ENCODE measurements at regions not wholly inside any gene's neighbourhood (a gene's known extent, or its start where the extent isn't known, plus 50 kb on each side); places are given as distances from the start of the nearest gene placed in this dataset.

DNA sequence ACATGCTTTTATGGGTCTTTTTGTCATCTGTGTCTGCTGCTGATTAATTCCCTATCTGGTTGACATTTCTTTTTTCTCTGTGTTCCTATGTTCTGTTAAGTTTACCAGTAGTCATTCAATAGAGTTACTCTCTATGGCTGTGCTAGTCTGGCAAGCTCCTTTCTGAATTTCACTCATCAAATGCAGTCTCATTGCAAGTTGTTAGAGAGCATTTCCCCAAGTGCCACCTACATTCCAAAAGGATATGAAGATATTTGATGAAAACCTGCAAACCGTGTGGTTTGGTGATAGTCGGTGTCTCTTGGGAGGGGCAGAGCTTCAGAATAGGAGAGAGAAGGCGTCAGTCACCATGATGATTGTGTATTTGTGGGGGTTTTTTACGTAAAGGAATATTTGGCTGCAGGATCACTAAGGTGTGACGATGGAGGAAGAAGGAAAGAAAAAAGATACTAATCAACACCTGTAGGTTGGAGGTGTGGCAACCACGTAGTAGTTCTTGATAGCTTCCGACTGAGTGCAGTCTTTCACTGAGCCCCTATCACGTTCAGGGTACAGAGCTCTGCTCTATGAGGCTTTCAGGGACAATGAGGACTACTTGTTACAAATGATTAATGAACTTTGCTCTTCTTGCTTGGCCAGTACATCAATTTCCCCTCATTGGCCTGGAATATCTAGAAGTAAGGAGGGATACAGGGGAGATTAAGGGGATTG lies 73.1 kb upstream of the TNFAIP3 start:
- WGBS (ENCODE audit: missing lambda C conversion rate) = 71% methylated on average over 8 of the region's 8 CpGs

DNA sequence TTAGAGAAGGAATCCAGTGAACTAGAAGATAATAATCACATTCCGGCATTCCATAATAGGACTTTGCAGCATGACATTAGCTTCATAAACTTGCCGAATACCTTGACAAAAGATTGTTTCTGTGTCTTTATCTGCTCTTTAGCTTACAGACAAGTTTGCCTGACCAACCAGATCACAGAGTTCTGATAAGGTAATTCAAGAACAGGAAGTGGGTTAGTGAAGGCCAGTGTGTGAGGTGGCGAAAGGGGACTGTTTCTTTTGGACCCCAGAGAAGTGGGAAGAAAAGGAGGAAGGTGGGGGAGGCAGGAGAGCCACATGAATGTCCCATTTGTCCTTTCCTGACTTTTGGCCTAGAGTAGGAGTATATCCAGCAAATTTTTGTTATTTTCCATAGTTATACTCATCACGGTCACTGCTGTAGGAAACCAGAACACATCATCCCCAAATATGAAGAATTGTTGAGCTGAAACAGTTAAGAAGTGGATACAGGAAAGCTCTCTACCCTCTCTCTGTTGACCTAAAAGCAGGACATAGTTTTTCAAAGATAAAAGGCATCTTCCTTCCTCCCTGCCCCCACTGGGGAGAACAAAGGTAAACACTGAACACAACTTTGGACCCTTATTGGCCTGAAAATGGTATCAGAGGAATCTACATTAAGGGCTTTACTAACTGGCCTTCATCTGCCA lies 72.4 kb upstream of the TNFAIP3 start:
- no peak for DNase-seq (ENCODE audit: low read depth in 1 of 2, low spot score in 1 of 2)
- no peaks in the 10 kb centered on the region for H3K4me1 ChIP-seq
- no peak overlapping the region for H3K4me3 ChIP-seq
- no peak for ATAC-seq
- H3K4me2 ChIP-seq = no peak overlapping the region
- TF ChIP-seq RAD21 (conservative IDR thresholded peaks at IDR 0.05 in 1 of 2, IDR thresholded peaks at IDR 0.05 in 1 of 2) (no peak), BHLHE40 (IDR thresholded peaks at IDR 0.05; ENCODE audit: low read depth, low read length) (no peak), FOSB (CRISPR knock-in tag; IDR thresholded peaks at IDR 0.05) (no peak), JUNB (IDR thresholded peaks at IDR 0.05) (no peak), CEBPB (IDR thresholded peaks at IDR 0.05) (no peak), SMC3 (IDR thresholded peaks at IDR 0.05) (no peak), TFCP2L1 (CRISPR knock-in tag; IDR thresholded peaks at IDR 0.05) (no peak), HEYL (CRISPR knock-in tag; IDR thresholded peaks at IDR 0.05) (no peak), FOXS1 (CRISPR knock-in tag; IDR thresholded peaks at IDR 0.05) (no peak), MYC (IDR thresholded peaks at IDR 0.05; ENCODE audit: borderline replicate concordance, low read length) (no peak), NPAS2 (CRISPR knock-in tag; IDR thresholded peaks at IDR 0.05; ENCODE audit: borderline replicate concordance) (no peak), ESRRA (IDR thresholded peaks at IDR 0.05; ENCODE audit: borderline replicate concordance, low read length) (no peak), RFX5 (IDR thresholded peaks at IDR 0.05) (no peak)
- WGBS (ENCODE audit: missing lambda C conversion rate) = 94% methylated on average over 4 of the region's 4 CpGs
- no peak for FAIRE-seq
- no peaks in the 10 kb centered on the region for H3K9me3 ChIP-seq
- no peak overlapping the region for H3K27ac ChIP-seq
- ChIA-PET POLR2A (no interaction called here), CTCF (interaction anchor here (0.7 kb wide), 1 partner anchor 73 kb away, joined by 3 read pairs; the partner anchor contains the start of gene TNFAIP3)

More for the DNA sequence above, 73.1 kb upstream of the TNFAIP3 start:
- Histone ChIP-seq H3K27ac (no peak overlapping the region), H3K9me3 (no peaks in the 10 kb centered on the region), H3K4me1 (no peaks in the 10 kb centered on the region), H3K4me2 (no peak overlapping the region), H3K4me3 (no peak overlapping the region)
- ChIA-PET POLR2A (no interaction called here), CTCF (interaction anchor here (0.7 kb wide), 1 partner anchor 74 kb away, joined by 3 read pairs; the partner anchor contains the start of gene TNFAIP3)
- no peak for DNase-seq (ENCODE audit: low read depth in 1 of 2, low spot score in 1 of 2)
- no peak for ATAC-seq
- FAIRE-seq = no peak
- TF ChIP-seq, protein P1, sequence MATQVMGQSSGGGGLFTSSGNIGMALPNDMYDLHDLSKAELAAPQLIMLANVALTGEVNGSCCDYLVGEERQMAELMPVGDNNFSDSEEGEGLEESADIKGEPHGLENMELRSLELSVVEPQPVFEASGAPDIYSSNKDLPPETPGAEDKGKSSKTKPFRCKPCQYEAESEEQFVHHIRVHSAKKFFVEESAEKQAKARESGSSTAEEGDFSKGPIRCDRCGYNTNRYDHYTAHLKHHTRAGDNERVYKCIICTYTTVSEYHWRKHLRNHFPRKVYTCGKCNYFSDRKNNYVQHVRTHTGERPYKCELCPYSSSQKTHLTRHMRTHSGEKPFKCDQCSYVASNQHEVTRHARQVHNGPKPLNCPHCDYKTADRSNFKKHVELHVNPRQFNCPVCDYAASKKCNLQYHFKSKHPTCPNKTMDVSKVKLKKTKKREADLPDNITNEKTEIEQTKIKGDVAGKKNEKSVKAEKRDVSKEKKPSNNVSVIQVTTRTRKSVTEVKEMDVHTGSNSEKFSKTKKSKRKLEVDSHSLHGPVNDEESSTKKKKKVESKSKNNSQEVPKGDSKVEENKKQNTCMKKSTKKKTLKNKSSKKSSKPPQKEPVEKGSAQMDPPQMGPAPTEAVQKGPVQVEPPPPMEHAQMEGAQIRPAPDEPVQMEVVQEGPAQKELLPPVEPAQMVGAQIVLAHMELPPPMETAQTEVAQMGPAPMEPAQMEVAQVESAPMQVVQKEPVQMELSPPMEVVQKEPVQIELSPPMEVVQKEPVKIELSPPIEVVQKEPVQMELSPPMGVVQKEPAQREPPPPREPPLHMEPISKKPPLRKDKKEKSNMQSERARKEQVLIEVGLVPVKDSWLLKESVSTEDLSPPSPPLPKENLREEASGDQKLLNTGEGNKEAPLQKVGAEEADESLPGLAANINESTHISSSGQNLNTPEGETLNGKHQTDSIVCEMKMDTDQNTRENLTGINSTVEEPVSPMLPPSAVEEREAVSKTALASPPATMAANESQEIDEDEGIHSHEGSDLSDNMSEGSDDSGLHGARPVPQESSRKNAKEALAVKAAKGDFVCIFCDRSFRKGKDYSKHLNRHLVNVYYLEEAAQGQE (IDR thresholded peaks at IDR 0.05) = no peak
- no peak for TF ChIP-seq JUNB (IDR thresholded peaks at IDR 0.05)
- TF ChIP-seq, protein P2, sequence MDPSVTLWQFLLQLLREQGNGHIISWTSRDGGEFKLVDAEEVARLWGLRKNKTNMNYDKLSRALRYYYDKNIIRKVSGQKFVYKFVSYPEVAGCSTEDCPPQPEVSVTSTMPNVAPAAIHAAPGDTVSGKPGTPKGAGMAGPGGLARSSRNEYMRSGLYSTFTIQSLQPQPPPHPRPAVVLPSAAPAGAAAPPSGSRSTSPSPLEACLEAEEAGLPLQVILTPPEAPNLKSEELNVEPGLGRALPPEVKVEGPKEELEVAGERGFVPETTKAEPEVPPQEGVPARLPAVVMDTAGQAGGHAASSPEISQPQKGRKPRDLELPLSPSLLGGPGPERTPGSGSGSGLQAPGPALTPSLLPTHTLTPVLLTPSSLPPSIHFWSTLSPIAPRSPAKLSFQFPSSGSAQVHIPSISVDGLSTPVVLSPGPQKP (IDR thresholded peaks at IDR 0.05; ENCODE audit: low read depth, low read length) = no peak
- TF ChIP-seq RARB (CRISPR knock-in tag; IDR thresholded peaks at IDR 0.05) = no peak
- no peak for TF ChIP-seq ZSCAN20 (CRISPR knock-in tag; IDR thresholded peaks at IDR 0.05)
- TF ChIP-seq, protein P3, sequence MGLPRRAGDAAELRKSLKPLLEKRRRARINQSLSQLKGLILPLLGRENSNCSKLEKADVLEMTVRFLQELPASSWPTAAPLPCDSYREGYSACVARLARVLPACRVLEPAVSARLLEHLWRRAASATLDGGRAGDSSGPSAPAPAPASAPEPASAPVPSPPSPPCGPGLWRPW (IDR thresholded peaks at IDR 0.05) = no peak
- TF ChIP-seq, protein P4, sequence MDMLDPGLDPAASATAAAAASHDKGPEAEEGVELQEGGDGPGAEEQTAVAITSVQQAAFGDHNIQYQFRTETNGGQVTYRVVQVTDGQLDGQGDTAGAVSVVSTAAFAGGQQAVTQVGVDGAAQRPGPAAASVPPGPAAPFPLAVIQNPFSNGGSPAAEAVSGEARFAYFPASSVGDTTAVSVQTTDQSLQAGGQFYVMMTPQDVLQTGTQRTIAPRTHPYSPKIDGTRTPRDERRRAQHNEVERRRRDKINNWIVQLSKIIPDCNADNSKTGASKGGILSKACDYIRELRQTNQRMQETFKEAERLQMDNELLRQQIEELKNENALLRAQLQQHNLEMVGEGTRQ (IDR thresholded peaks at IDR 0.05) = no peak
- no peak for TF ChIP-seq MAFK (IDR thresholded peaks at IDR 0.05; ENCODE audit: partially characterized antibody)
- TF ChIP-seq HEYL (CRISPR knock-in tag; IDR thresholded peaks at IDR 0.05) = no peak
- no peak for TF ChIP-seq FOSL2 (IDR thresholded peaks at IDR 0.05)
- TF ChIP-seq FOSL2 (CRISPR knock-in tag; IDR thresholded peaks at IDR 0.05) = no peak
- TF ChIP-seq FOSB (CRISPR knock-in tag; IDR thresholded peaks at IDR 0.05) = no peak
- no peak for TF ChIP-seq RAD21 (conservative IDR thresholded peaks at IDR 0.05 in 1 of 2, IDR thresholded peaks at IDR 0.05 in 1 of 2)
- TF ChIP-seq ZFP36 (IDR thresholded peaks at IDR 0.05; ENCODE audit: borderline replicate concordance, partially characterized antibody) = no peak
- TF ChIP-seq MAZ (IDR thresholded peaks at IDR 0.05; ENCODE audit: borderline replicate concordance, low read depth, low read length) = no peak
- TF ChIP-seq RFX5 (IDR thresholded peaks at IDR 0.05) = no peak
- no peak for TF ChIP-seq ESRRA (IDR thresholded peaks at IDR 0.05; ENCODE audit: borderline replicate concordance, low read length)
- TF ChIP-seq SMC3 (IDR thresholded peaks at IDR 0.05) = no peak
- TF ChIP-seq EHF (CRISPR knock-in tag; IDR thresholded peaks at IDR 0.05) = no peak

Data from A549 (cell line).